Mammary epithelial cell (primary cell): ENCODE measurements at regions not wholly inside any gene's neighbourhood (a gene's known extent, or its start where the extent isn't known, plus 50 kb on each side); places are given as distances from the start of the nearest gene placed in this dataset.

Experiments
- EZH2 ChIP-seq: IDR thresholded peaks from 2 replicates; pipeline ENCODE4 v1.6.1; 2012; ENCODE audit warnings: low read length, inconsistent platforms, borderline replicate concordance
- TF ChIP-seq, protein P1 (sequence below), 2 donors: IDR thresholded peaks in 1 of 2; conservative IDR thresholded peaks in 1 of 2; 2 replicates each; pipeline ENCODE4 v1.5.1; 2011 to 2012; ENCODE audit warnings: inconsistent platforms in 2 of 2, low read length in 2 of 2, mild to moderate bottlenecking in 2 of 2, control low read depth in 1 of 2, low read depth in 1 of 2; ENCODE audit not compliant: insufficient read depth in 1 of 2; ENCODE audit errors: extremely low read depth in 1 of 2

DNA sequence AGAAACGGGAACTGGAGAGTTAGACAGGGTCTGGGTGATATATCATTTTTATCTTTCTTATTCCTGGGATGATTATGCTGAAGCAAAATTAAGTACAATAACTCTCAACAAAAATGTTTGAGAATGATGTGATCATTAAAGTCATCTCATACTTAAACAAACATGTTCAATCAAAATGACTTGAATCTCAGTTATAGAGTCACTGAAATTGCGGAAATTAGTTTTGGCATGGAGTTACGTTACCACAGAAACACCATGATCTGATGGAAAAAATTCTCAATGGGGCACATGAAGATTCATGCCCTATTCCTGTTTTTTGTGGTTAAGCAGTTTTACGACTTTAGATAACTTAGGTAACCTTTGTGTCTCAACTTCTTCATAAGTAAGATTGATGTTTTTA lies 757.7 kb downstream of the EPHA4 start:
- TF ChIP-seq, protein P1, sequence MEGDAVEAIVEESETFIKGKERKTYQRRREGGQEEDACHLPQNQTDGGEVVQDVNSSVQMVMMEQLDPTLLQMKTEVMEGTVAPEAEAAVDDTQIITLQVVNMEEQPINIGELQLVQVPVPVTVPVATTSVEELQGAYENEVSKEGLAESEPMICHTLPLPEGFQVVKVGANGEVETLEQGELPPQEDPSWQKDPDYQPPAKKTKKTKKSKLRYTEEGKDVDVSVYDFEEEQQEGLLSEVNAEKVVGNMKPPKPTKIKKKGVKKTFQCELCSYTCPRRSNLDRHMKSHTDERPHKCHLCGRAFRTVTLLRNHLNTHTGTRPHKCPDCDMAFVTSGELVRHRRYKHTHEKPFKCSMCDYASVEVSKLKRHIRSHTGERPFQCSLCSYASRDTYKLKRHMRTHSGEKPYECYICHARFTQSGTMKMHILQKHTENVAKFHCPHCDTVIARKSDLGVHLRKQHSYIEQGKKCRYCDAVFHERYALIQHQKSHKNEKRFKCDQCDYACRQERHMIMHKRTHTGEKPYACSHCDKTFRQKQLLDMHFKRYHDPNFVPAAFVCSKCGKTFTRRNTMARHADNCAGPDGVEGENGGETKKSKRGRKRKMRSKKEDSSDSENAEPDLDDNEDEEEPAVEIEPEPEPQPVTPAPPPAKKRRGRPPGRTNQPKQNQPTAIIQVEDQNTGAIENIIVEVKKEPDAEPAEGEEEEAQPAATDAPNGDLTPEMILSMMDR (conservative IDR thresholded peaks at IDR 0.05 in 1 of 2, IDR thresholded peaks at IDR 0.05 in 1 of 2; ENCODE audit: extremely low read depth in 1 of 2, insufficient read depth in 1 of 2, low read depth in 1 of 2, low read length in 2 of 2), result no peak
- TF ChIP-seq EZH2, result no peak
